SJCRH30 (cell line): ENCODE measurements at regions not wholly inside any gene's neighbourhood (a gene's known extent, or its start where the extent isn't known, plus 50 kb on each side); places are given as distances from the start of the nearest gene placed in this dataset.
"Not testable (repeated sequence)": the region's sequence is repeated elsewhere in the genome, so short reads cannot be mapped to it uniquely, and the experiment has no call there.

Experiments used
- DNase-seq, 2 experiments: peaks; one replicate each; pipeline ENCODE4 v3.0.0-alpha.2; 2015 to 2020
- H3K27ac ChIP-seq: fragments of 250-450 bp; sonication (Bioruptor Pico); 2 replicates; pipeline ENCODE4 v1.5.1; 2020; ENCODE audit warnings: mild to moderate bottlenecking, moderate library complexity
- H3K27me3 ChIP-seq: fragments of 250-450 bp; sonication (Bioruptor Pico); 2 replicates; pipeline ENCODE4 v1.5.1; 2020; ENCODE audit warnings: mild to moderate bottlenecking, moderate library complexity
- H3K36me3 ChIP-seq: fragments of 250-450 bp; sonication (Bioruptor Pico); 2 replicates; pipeline ENCODE4 v1.5.1; 2020; ENCODE audit warnings: mild to moderate bottlenecking, moderate library complexity
- H3K4me1 ChIP-seq: fragments of 250-450 bp; sonication (Bioruptor Pico); 2 replicates; pipeline ENCODE4 v1.5.1; 2020; ENCODE audit warnings: mild to moderate bottlenecking, moderate library complexity
- H3K4me3 ChIP-seq: fragments of 250-450 bp; sonication (Bioruptor Pico); 2 replicates; pipeline ENCODE4 v1.5.1; 2020; ENCODE audit warnings: mild to moderate bottlenecking, moderate library complexity
- H3K9me3 ChIP-seq: fragments of 250-450 bp; sonication (Bioruptor Pico); replicated peaks from 2 replicates; pipeline ENCODE4 v1.5.1; 2020; ENCODE audit warnings: mild to moderate bottlenecking, moderate library complexity

GRCh38 chrX:86887341-86887740, 630.3 kb upstream of the KLHL4 start:
- no peak for DNase-seq
- no peak overlapping the region for H3K4me3 ChIP-seq
- H3K27ac ChIP-seq, result no peak overlapping the region

DNA sequence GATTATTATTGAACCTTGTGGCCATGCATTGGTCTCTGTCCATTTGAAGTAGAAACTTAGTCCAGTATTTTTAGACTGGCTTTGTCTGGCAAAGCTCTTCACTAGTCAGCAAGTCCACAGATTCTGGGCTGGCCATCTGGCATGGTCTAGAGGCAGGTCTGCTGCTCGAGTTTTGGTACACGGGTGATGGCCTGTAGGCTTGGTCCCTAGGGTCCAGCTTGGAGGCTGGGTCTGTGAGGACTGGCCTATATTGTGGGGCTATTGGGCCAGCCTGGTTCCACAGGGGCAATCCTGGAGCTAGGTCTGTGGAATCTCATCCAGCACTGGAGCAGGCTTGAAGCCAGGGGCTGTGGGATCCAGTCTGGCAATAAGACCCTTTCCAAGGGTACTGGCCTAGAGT, 607.6 kb upstream of the KLHL4 start:
- H3K4me1 ChIP-seq, result no peaks in the 10 kb centered on the region
- H3K36me3 ChIP-seq, result no peaks in the 10 kb centered on the region
- H3K4me3 ChIP-seq, result no peak overlapping the region
- DNase-seq, result no peak
- no peaks in the 10 kb centered on the region for H3K9me3 ChIP-seq
- H3K27ac ChIP-seq, result no peak overlapping the region
- no peaks in the 10 kb centered on the region for H3K27me3 ChIP-seq

More at GRCh38 chrX:86887341-86887740, 630.3 kb upstream of the KLHL4 start:
- Histone ChIP-seq H3K36me3 (no peaks in the 10 kb centered on the region), H3K9me3 (no peaks in the 10 kb centered on the region), H3K27me3 (no peaks in the 10 kb centered on the region), H3K4me1 (no peaks in the 10 kb centered on the region)

GRCh38 chrX:86910602-86911311, 606.8 kb upstream of the KLHL4 start:
- no peaks in the 10 kb centered on the region for H3K4me1 ChIP-seq
- no peak overlapping the region for H3K27ac ChIP-seq
- H3K9me3 ChIP-seq, result no peaks in the 10 kb centered on the region
- H3K4me3 ChIP-seq, result no peak overlapping the region
- peak in 1 of 2 experiments; percentile 2 for DNase-seq
- H3K36me3 ChIP-seq, result no peaks in the 10 kb centered on the region
- no peaks in the 10 kb centered on the region for H3K27me3 ChIP-seq

DNA sequence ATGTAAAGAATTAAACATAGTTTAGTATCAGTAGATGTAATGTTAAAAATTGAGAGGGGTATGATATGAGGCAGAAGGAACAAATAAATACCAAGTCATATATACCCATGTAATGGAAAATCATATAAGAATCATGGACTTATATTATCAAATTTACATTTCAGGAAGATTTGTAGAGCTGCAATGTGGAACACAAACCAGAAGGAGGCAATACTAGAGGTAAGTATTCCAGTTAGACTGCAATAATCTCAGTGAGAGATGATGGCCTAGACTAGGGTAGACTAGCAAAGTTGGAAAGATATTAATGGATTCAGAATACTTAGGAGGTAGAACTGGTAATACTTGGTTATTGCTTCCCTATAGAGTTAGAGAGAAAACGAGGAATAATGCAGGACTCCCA, 603.0 kb upstream of the KLHL4 start:
- no peak for DNase-seq
- no peaks in the 10 kb centered on the region for H3K4me1 ChIP-seq
- no peaks in the 10 kb centered on the region for H3K27me3 ChIP-seq

GRCh38 chrX:86917959-86918358, 599.6 kb upstream of the KLHL4 start:
- Histone ChIP-seq H3K9me3 (no peaks in the 10 kb centered on the region), H3K36me3 (no peaks in the 10 kb centered on the region), H3K4me1 (no peaks in the 10 kb centered on the region), H3K27me3 (no peaks in the 10 kb centered on the region), H3K27ac (no peak overlapping the region), H3K4me3 (no peak overlapping the region)
- no peak for DNase-seq

More for the DNA sequence above, 603.0 kb upstream of the KLHL4 start:
- H3K4me3 ChIP-seq, result no peak overlapping the region
- H3K9me3 ChIP-seq, result no peaks in the 10 kb centered on the region
- no peaks in the 10 kb centered on the region for H3K36me3 ChIP-seq
- no peak overlapping the region for H3K27ac ChIP-seq

- no peaks in the 10 kb centered on the region for H3K9me3 ChIP-seq
- DNase-seq, result no peak
- H3K27me3 ChIP-seq, result no peaks in the 10 kb centered on the region; the same call in 1 of the 2 replicates
- no peaks in the 10 kb centered on the region for H3K36me3 ChIP-seq
- H3K27ac ChIP-seq, result no peak overlapping the region
- H3K4me3 ChIP-seq, result no peak overlapping the region
- H3K4me1 ChIP-seq, result no peaks in the 10 kb centered on the region
Observed at GRCh38 chrX:86930419-86930818, 587.2 kb upstream of the KLHL4 start.

DNA sequence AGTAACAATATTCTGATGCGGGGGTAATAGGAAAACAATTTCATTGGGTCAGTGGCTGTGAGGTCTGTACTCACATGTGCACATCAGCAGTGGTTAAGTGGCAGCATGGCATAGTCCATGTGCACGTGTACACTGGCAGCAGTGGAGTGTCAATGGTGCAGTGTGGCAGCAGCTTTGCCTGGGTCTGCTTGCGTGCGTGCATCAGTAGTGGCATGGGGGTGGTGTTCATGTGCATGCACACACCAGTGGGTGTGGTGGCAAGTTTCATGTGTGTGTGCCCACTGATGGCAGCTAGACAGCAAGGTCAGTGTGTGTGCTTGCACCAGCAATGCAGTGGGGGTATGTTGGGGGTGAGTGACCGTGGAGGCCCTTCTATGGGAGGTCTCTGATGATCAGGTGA, 581.6 kb upstream of the KLHL4 start:
- no peak for DNase-seq
- H3K4me1 ChIP-seq, result no peaks in the 10 kb centered on the region
- H3K27me3 ChIP-seq, result no peaks in the 10 kb centered on the region; the same call in 1 of the 2 replicates
- H3K27ac ChIP-seq, result no peak overlapping the region
- H3K4me3 ChIP-seq, result no peak overlapping the region
- H3K9me3 ChIP-seq, result no peaks in the 10 kb centered on the region
- H3K36me3 ChIP-seq, result no peaks in the 10 kb centered on the region

GRCh38 chrX:86946569-86946968, 571.0 kb upstream of the KLHL4 start:
- peak; percentile 12 to 67 for DNase-seq

DNA sequence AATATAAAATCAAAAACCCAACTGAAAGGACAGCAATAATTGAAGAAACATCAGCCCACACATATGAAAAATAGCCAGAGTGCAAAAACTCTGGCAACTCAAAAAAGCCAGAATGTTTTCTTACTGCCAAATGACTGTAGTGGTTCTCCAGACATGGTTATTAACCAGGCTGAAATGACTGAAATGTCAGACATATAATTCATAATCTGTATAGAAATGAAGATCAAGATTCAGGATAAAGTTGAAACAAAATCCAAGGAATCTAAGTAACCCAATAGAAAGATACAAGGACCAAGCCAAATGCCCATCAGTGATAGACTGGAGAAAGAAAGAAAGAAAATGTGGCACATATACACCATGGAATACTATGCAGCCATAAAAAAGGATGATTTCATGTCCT, 553.3 kb upstream of the KLHL4 start:
- H3K27ac ChIP-seq, result no peak overlapping the region

More at GRCh38 chrX:86946569-86946968, 571.0 kb upstream of the KLHL4 start:
- H3K4me3 ChIP-seq, result no peak overlapping the region
- no peaks in the 10 kb centered on the region for H3K27me3 ChIP-seq
- no peaks in the 10 kb centered on the region for H3K9me3 ChIP-seq
- H3K27ac ChIP-seq, result no peak overlapping the region
- H3K36me3 ChIP-seq, result no peaks in the 10 kb centered on the region
- no peaks in the 10 kb centered on the region for H3K4me1 ChIP-seq

DNA sequence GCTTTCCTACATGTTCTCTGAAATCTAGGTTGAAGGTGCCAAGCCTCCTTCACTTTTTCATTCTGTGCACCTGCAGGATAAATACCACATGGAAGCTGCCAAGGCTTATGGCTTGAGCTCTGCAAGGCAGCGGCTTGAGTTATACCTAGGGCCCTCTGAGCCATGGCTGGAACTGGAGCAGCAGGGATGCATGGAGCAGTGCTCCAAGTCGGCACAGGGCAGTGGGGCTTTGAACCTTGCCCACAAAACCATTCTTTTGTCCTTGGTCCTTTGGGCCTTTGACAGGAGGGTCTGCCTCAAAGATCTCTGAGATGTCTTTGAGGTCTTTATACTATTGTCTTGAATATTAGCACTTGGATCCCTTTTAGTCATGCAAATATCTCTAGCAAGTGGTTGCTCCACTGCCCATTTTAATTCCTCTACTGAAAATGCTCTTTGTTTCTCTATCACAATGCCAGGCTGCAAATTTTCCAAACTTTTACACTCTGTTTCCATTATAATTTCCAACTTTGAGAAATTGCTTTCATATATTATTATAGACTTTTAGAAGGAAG, 536.2 kb upstream of the KLHL4 start:
- Histone ChIP-seq H3K9me3 (no peaks in the 10 kb centered on the region), H3K4me3 (no peak overlapping the region), H3K27me3 (no peaks in the 10 kb centered on the region), H3K4me1 (no peaks in the 10 kb centered on the region), H3K27ac (no peak overlapping the region), H3K36me3 (no peaks in the 10 kb centered on the region)
- no peak for DNase-seq

More for the DNA sequence above, 553.3 kb upstream of the KLHL4 start:
- no peaks in the 10 kb centered on the region for H3K9me3 ChIP-seq
- H3K4me3 ChIP-seq, result no peak overlapping the region
- H3K36me3 ChIP-seq, result no peaks in the 10 kb centered on the region
- no peak for DNase-seq
- no peaks in the 10 kb centered on the region for H3K4me1 ChIP-seq
- no peaks in the 10 kb centered on the region for H3K27me3 ChIP-seq

GRCh38 chrX:86987351-86987750, 530.3 kb upstream of the KLHL4 start:
- not testable (repeated sequence) for DNase-seq, H3K4me3 ChIP-seq, H3K4me1 ChIP-seq, H3K27me3 ChIP-seq, H3K9me3 ChIP-seq, H3K36me3 ChIP-seq, H3K27ac ChIP-seq

DNA sequence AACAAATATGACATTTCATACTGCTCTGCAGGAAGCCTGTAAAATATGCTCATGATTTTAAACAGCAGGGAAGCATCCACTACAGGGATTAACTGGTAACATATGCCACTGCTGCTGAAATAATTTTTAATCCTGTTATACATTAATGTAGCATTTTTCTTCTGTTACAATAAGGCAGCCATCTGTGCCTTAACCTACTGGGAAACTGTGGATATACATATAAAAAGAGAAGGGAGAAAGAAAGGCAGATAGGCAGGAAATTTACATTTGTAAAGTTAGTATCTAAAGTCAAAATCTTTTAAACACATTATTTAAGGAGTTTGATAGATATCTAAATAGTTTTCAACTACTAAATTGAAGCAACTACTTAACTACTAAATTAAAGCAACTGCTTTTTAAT, 514.6 kb upstream of the KLHL4 start:
- Histone ChIP-seq H3K9me3 (no peaks in the 10 kb centered on the region), H3K4me1 (no peaks in the 10 kb centered on the region), H3K4me3 (no peak overlapping the region), H3K27ac (no peak overlapping the region), H3K36me3 (no peaks in the 10 kb centered on the region), H3K27me3 (no peaks in the 10 kb centered on the region)
- no peak for DNase-seq

GRCh38 chrX:87005183-87005582, 512.4 kb upstream of the KLHL4 start:
- no peaks in the 10 kb centered on the region for H3K9me3 ChIP-seq
- H3K36me3 ChIP-seq, result no peaks in the 10 kb centered on the region
- H3K4me1 ChIP-seq, result no peaks in the 10 kb centered on the region
- H3K4me3 ChIP-seq, result no peak overlapping the region
- DNase-seq, result no peak
- H3K27me3 ChIP-seq, result no peaks in the 10 kb centered on the region
- no peak overlapping the region for H3K27ac ChIP-seq

- no peaks in the 10 kb centered on the region for H3K36me3 ChIP-seq
- H3K4me1 ChIP-seq, result no peaks in the 10 kb centered on the region
- no peak for DNase-seq
- H3K27ac ChIP-seq, result no peak overlapping the region
- no peak overlapping the region for H3K4me3 ChIP-seq
- no peaks in the 10 kb centered on the region for H3K9me3 ChIP-seq
- H3K27me3 ChIP-seq, result no peaks in the 10 kb centered on the region
Observed at GRCh38 chrX:87005885-87006284, 511.7 kb upstream of the KLHL4 start.

DNA sequence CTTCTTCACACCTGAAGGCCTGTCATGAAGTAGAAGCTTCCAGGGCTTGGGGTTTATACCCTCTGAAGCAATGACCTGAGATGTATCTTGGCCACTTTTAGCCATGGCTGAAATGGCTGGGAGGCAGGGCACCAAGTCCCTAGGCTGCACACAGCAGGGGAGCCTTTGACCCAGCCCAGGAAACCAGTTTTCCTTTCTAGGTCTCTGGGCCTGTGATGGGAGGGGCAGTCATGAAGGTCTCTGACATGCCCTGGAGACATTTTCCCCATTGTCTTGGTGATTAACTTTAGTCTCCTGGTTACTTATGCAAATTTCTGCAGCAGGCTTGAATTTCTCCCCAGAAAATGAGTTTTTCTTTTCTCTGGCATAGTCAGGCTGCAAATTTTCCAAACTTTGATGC, 511.0 kb upstream of the KLHL4 start:
- Histone ChIP-seq H3K9me3 (no peaks in the 10 kb centered on the region), H3K4me3 (no peak overlapping the region), H3K4me1 (no peaks in the 10 kb centered on the region), H3K36me3 (no peaks in the 10 kb centered on the region), H3K27me3 (no peaks in the 10 kb centered on the region), H3K27ac (no peak overlapping the region)
- no peak for DNase-seq

- H3K4me1 ChIP-seq, result no peaks in the 10 kb centered on the region
- no peaks in the 10 kb centered on the region for H3K9me3 ChIP-seq
- no peaks in the 10 kb centered on the region for H3K36me3 ChIP-seq
- H3K27me3 ChIP-seq, result no peaks in the 10 kb centered on the region
- H3K27ac ChIP-seq, result no peak overlapping the region
- no peak overlapping the region for H3K4me3 ChIP-seq
- peak; percentile 5 to 18 for DNase-seq
Observed at GRCh38 chrX:87017210-87017609, 500.4 kb upstream of the KLHL4 start.
